ENCODE measurements at regions not wholly inside any gene's neighbourhood (a gene's known extent, or its start where the extent isn't known, plus 50 kb on each side); places are given as distances from the start of the nearest gene placed in this dataset.
"Not testable (repeated sequence)": the region's sequence is repeated elsewhere in the genome, so short reads cannot be mapped to it uniquely, and the experiment has no call there.

GRCh38 chr6:141956046-141956761 is 176.5 kb upstream of the GJE1 start:
- H3K27me3 ChIP-seq (replicated peaks; ENCODE audit: control insufficient read depth, insufficient read depth, low read length, poor library complexity, severe bottlenecking) = no peaks in the 10 kb centered on the region
- no peak overlapping the region for H3K27ac ChIP-seq (ENCODE audit: insufficient read depth, low read length, poor library complexity, severe bottlenecking)
- no peak overlapping the region for H3K4me3 ChIP-seq (ENCODE audit: insufficient read depth, low read depth, low read length, poor library complexity, severe bottlenecking)
- no peaks in the 10 kb centered on the region for H3K9me3 ChIP-seq (ENCODE audit: control insufficient read depth, low read length)
- H3K4me1 ChIP-seq (ENCODE audit: control insufficient read depth, insufficient read depth, low read length, poor library complexity, severe bottlenecking) = no peaks in the 10 kb centered on the region
- H3K36me3 ChIP-seq (ENCODE audit: control insufficient read depth, insufficient read depth, low read length) = no peaks in the 10 kb centered on the region
- DNase-seq = no peak

DNA sequence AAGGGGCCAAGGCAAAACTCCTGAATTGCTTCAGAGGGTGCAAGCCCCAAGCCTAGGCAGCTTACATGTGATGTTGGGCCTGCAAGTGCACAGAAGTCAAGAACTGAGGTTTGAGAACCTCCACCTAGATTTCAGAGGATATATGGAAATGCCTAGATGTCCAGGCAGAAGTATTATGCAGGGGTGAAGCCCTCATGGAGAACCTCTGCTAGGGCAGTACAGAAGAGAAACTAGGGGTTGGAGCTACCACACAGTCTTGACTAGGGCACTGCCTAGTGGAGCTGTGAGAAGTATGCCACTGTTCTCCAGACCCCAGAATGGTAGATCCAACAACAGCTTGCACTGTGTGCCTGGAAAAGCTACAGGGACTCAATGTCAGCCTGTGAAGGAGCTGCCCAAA is 179.7 kb upstream of the GJE1 start:
- no peak for DNase-seq
- no peaks in the 10 kb centered on the region for H3K36me3 ChIP-seq (ENCODE audit: control insufficient read depth, insufficient read depth, low read length)
- H3K4me3 ChIP-seq (ENCODE audit: insufficient read depth, low read depth, low read length, poor library complexity, severe bottlenecking) = no peak overlapping the region

GRCh38 chr6:141946502-141946901 is 186.2 kb upstream of the GJE1 start:
- Histone ChIP-seq H3K27ac (ENCODE audit: insufficient read depth, low read length, poor library complexity, severe bottlenecking) (no peak overlapping the region), H3K4me1 (ENCODE audit: control insufficient read depth, insufficient read depth, low read length, poor library complexity, severe bottlenecking) (no peaks in the 10 kb centered on the region), H3K9me3 (ENCODE audit: control insufficient read depth, low read length) (no peaks in the 10 kb centered on the region), H3K4me3 (ENCODE audit: insufficient read depth, low read depth, low read length, poor library complexity, severe bottlenecking) (no peak overlapping the region), H3K27me3 (replicated peaks; ENCODE audit: control insufficient read depth, insufficient read depth, low read length, poor library complexity, severe bottlenecking) (no peaks in the 10 kb centered on the region), H3K36me3 (ENCODE audit: control insufficient read depth, insufficient read depth, low read length) (no peaks in the 10 kb centered on the region)
- no peak for DNase-seq

More for the DNA sequence above, 179.7 kb upstream of the GJE1 start:
- H3K9me3 ChIP-seq (ENCODE audit: control insufficient read depth, low read length) = no peaks in the 10 kb centered on the region
- H3K27me3 ChIP-seq (replicated peaks; ENCODE audit: control insufficient read depth, insufficient read depth, low read length, poor library complexity, severe bottlenecking) = no peaks in the 10 kb centered on the region
- no peak overlapping the region for H3K27ac ChIP-seq (ENCODE audit: insufficient read depth, low read length, poor library complexity, severe bottlenecking)
- H3K4me1 ChIP-seq (ENCODE audit: control insufficient read depth, insufficient read depth, low read length, poor library complexity, severe bottlenecking) = no peaks in the 10 kb centered on the region

DNA sequence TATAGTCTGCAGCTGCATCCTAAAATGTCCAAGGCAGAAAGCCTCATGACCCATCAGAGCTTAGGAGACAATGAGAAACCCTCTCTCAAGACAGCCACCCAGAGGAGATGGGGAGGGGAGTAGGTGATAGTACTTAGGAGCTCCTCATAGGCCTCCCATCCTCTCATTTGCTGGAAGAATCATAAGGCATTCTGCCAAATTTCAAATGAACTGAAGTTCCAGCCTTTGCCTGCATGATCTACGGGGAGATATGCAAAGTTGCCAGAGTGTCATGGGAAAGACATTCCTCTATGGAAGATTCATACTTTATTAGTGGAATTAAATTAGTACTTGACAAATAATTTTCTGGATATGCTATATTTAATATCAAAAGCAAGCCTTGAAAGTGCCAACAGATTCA is 194.1 kb upstream of the GJE1 start:
- H3K36me3 ChIP-seq (ENCODE audit: control insufficient read depth, insufficient read depth, low read length) = no peaks in the 10 kb centered on the region
- no peak overlapping the region for H3K4me3 ChIP-seq (ENCODE audit: insufficient read depth, low read depth, low read length, poor library complexity, severe bottlenecking)
- H3K27ac ChIP-seq (ENCODE audit: insufficient read depth, low read length, poor library complexity, severe bottlenecking) = no peak overlapping the region
- no peak for DNase-seq
- no peaks in the 10 kb centered on the region for H3K4me1 ChIP-seq (ENCODE audit: control insufficient read depth, insufficient read depth, low read length, poor library complexity, severe bottlenecking)
- no peaks in the 10 kb centered on the region for H3K9me3 ChIP-seq (ENCODE audit: control insufficient read depth, low read length)
- no peaks in the 10 kb centered on the region for H3K27me3 ChIP-seq (replicated peaks; ENCODE audit: control insufficient read depth, insufficient read depth, low read length, poor library complexity, severe bottlenecking)

DNA sequence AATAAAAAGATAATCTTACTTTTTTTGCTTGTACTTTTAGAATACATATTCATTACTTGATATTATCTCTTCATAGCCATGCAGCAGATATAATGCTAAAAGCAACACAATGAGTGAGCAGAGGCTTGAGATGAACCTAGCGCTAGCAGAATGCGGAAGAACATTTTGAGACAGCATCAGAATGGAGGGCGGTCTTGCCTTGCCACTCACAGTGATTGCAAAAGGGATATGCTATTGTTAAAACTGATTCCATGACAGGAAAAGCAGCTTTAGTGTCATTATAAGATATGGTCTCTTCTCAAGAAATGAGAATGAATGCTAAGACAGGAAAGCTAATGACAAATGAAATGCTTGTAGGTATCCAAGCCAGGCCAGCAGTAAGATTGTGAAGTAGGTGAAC is 200.0 kb upstream of the GJE1 start:
- no peak overlapping the region for H3K27ac ChIP-seq (ENCODE audit: insufficient read depth, low read length, poor library complexity, severe bottlenecking)
- H3K9me3 ChIP-seq (ENCODE audit: control insufficient read depth, low read length) = no peaks in the 10 kb centered on the region
- no peaks in the 10 kb centered on the region for H3K27me3 ChIP-seq (replicated peaks; ENCODE audit: control insufficient read depth, insufficient read depth, low read length, poor library complexity, severe bottlenecking)
- H3K4me3 ChIP-seq (ENCODE audit: insufficient read depth, low read depth, low read length, poor library complexity, severe bottlenecking) = no peak overlapping the region
- no peak for DNase-seq
- no peaks in the 10 kb centered on the region for H3K4me1 ChIP-seq (ENCODE audit: control insufficient read depth, insufficient read depth, low read length, poor library complexity, severe bottlenecking)
- H3K36me3 ChIP-seq (ENCODE audit: control insufficient read depth, insufficient read depth, low read length) = no peaks in the 10 kb centered on the region

DNA sequence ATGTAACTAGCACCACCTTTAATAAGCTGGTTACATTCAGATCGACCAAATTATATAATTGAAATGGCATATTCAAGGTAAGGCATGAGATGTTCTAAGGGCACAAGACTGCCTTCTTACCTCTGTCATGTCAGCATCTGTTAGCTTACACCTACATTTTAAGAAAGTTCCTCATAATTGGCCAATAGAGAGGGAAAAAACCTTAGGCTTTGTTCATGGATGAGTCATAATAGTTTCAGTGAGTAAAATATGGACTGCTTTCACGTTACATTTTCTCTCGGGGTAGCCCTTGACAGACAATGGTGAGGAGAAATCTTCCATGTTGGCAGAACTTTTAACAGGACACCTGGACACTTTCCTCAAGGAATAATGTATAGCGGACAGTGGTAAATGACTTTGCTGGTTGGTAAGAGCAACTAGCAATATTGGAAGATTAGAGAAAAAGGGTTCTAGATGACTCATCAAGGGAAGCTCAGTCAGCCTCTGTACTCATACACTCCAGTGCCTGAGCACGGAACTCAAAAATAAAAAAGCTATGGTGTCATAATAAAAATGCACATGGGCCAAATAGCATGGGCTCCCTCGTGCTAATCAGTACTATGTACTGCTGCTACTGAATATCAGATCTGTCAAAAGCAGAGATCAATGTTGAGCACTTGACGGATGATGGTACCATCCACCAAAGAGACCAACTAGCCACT is 206.4 kb upstream of the GJE1 start:
- H3K36me3 ChIP-seq (ENCODE audit: control insufficient read depth, insufficient read depth, low read length); H3K4me1 ChIP-seq (ENCODE audit: control insufficient read depth, insufficient read depth, low read length, poor library complexity, severe bottlenecking); DNase-seq; H3K27ac ChIP-seq (ENCODE audit: insufficient read depth, low read length, poor library complexity, severe bottlenecking); H3K9me3 ChIP-seq (ENCODE audit: control insufficient read depth, low read length); H3K4me3 ChIP-seq (ENCODE audit: insufficient read depth, low read depth, low read length, poor library complexity, severe bottlenecking); H3K27me3 ChIP-seq (replicated peaks; ENCODE audit: control insufficient read depth, insufficient read depth, low read length, poor library complexity, severe bottlenecking): not testable (repeated sequence)

DNA sequence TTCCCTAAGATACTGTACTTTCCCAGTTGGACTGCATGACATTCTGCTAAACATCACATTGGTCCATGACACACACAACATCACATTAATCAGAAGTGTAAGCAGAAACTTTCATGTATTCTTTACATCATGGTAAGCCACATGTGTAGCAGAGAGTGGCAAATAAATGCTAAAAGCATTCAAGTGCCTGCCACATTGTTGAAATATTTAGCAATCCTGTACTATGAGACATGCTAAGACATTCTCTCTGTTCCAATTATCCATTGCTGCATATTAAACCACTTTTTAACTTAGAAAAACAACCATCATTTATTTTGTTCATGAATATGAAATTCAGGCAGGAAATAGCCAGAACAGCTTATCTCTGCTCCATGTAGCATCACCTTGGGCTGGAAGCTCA is 207.7 kb upstream of the GJE1 start:
- Histone ChIP-seq H3K36me3 (ENCODE audit: control insufficient read depth, insufficient read depth, low read length) (no peaks in the 10 kb centered on the region), H3K27me3 (replicated peaks; ENCODE audit: control insufficient read depth, insufficient read depth, low read length, poor library complexity, severe bottlenecking) (no peaks in the 10 kb centered on the region), H3K27ac (ENCODE audit: insufficient read depth, low read length, poor library complexity, severe bottlenecking) (no peak overlapping the region), H3K4me3 (ENCODE audit: insufficient read depth, low read depth, low read length, poor library complexity, severe bottlenecking) (no peak overlapping the region), H3K9me3 (ENCODE audit: control insufficient read depth, low read length) (no peaks in the 10 kb centered on the region), H3K4me1 (ENCODE audit: control insufficient read depth, insufficient read depth, low read length, poor library complexity, severe bottlenecking) (no peaks in the 10 kb centered on the region)
- DNase-seq = no peak

DNA sequence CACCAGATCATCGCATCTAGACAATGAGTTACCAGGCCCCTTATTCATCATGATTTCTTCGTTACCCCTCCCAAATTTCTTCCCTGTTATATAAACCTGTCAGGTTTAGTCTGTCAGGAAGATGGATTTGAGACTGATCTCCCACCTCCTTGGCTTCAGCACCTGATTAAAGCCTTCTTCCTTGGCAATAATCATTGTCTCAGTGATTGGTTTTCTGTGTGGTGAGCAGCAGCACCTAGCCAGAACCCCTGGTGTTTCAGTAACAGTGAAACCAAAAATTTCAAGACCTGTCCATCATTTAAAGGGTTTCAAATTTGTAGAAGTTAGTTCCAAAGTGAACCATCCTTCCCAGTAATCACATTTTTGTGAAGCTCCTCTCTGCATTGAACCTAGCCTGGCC is 209.8 kb upstream of the GJE1 start:
- Histone ChIP-seq H3K4me1 (ENCODE audit: control insufficient read depth, insufficient read depth, low read length, poor library complexity, severe bottlenecking) (no peaks in the 10 kb centered on the region), H3K9me3 (ENCODE audit: control insufficient read depth, low read length) (no peaks in the 10 kb centered on the region), H3K36me3 (ENCODE audit: control insufficient read depth, insufficient read depth, low read length) (no peaks in the 10 kb centered on the region), H3K27me3 (replicated peaks; ENCODE audit: control insufficient read depth, insufficient read depth, low read length, poor library complexity, severe bottlenecking) (no peaks in the 10 kb centered on the region), H3K4me3 (ENCODE audit: insufficient read depth, low read depth, low read length, poor library complexity, severe bottlenecking) (no peak overlapping the region), H3K27ac (ENCODE audit: insufficient read depth, low read length, poor library complexity, severe bottlenecking) (no peak overlapping the region)
- no peak for DNase-seq

DNA sequence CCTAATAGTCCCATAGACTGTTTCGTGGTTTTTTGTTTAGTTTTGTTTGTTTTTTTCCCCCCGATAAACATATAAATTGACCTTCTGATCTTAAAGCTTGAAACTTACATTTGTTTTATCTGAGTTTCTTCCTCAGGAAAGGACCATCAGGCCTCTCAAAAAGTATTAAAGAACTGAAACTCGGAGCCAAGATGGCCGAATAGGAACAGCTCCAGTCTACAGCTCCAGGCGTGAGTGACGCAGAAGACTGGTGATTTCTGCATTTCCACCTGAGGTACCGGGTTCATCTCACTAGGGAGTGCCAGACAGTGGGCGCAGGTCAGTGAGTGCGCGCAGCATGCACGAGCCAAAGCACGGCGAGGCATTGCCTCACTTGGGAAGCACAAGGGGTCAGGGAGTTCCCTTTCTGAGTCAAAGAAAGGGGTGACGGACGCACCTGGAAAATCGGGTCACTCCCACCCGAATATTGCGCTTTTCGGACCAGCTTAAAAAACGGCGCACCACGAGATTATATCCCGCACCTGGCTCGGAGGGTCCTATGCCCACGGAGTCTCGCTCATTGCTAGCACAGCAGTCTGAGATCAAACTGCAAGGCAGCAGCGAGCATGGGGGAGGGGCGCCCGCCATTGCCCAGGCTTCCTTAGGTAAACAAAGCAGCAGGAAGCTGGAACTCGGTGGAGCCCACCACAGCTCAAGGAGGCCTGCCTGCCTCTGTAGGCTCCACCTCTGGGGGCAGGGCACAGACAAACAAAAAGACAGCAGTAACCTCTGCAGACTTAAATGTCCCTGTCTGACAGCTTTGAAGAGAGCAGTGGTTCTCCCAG is 215.8 kb upstream of the GJE1 start:
- H3K27ac ChIP-seq (ENCODE audit: insufficient read depth, low read length, poor library complexity, severe bottlenecking); H3K27me3 ChIP-seq (replicated peaks; ENCODE audit: control insufficient read depth, insufficient read depth, low read length, poor library complexity, severe bottlenecking); H3K4me3 ChIP-seq (ENCODE audit: insufficient read depth, low read depth, low read length, poor library complexity, severe bottlenecking); DNase-seq; H3K4me1 ChIP-seq (ENCODE audit: control insufficient read depth, insufficient read depth, low read length, poor library complexity, severe bottlenecking); H3K36me3 ChIP-seq (ENCODE audit: control insufficient read depth, insufficient read depth, low read length); H3K9me3 ChIP-seq (ENCODE audit: control insufficient read depth, low read length): not testable (repeated sequence)

GRCh38 chr6:141914646-141915045 is 218.1 kb upstream of the GJE1 start:
- no peaks in the 10 kb centered on the region for H3K9me3 ChIP-seq (ENCODE audit: control insufficient read depth, low read length)
- H3K4me3 ChIP-seq (ENCODE audit: insufficient read depth, low read depth, low read length, poor library complexity, severe bottlenecking) = no peak overlapping the region
- H3K27me3 ChIP-seq (replicated peaks; ENCODE audit: control insufficient read depth, insufficient read depth, low read length, poor library complexity, severe bottlenecking) = no peaks in the 10 kb centered on the region
- no peaks in the 10 kb centered on the region for H3K36me3 ChIP-seq (ENCODE audit: control insufficient read depth, insufficient read depth, low read length)
- DNase-seq = no peak
- H3K27ac ChIP-seq (ENCODE audit: insufficient read depth, low read length, poor library complexity, severe bottlenecking) = no peak overlapping the region
- no peaks in the 10 kb centered on the region for H3K4me1 ChIP-seq (ENCODE audit: control insufficient read depth, insufficient read depth, low read length, poor library complexity, severe bottlenecking)

Measured in effector memory CD4-positive, alpha-beta T cell (primary cell).